GM19438 (cell line): ENCODE measurements at regions not wholly inside any gene's neighbourhood (a gene's known extent, or its start where the extent isn't known, plus 50 kb on each side); places are given as distances from the start of the nearest gene placed in this dataset.
"Not testable (repeated sequence)": the region's sequence is repeated elsewhere in the genome, so short reads cannot be mapped to it uniquely, and the experiment has no call there.

Experiments
- ATAC-seq: cut with Tn5 transposase; IDR thresholded peaks from one replicate; pipeline ENCODE4 v1.9.1; 2021; ENCODE audit warnings: low read depth; ENCODE audit not compliant: unreplicated experiment

DNA sequence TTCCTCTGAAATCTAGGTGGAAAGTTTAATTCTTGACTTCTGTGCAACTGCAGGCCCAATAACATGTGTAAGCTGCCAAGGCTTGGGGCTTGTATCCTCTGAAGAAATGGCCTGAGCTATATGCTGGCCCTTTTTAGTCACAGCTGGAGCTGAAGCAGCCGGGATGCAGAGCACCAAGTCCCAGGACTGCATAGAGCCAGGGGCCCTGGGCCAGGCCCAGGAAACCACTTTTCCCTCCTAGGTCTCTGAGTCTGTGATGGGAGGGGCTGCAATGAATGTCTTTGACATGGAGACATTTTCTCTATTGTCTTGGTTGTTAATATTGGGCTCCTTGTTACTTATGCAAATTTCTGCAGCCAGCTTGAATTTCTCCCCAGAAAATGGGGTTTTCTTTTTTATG, 588.5 kb downstream of the CENPC start:
- ATAC-seq, result no peak

DNA sequence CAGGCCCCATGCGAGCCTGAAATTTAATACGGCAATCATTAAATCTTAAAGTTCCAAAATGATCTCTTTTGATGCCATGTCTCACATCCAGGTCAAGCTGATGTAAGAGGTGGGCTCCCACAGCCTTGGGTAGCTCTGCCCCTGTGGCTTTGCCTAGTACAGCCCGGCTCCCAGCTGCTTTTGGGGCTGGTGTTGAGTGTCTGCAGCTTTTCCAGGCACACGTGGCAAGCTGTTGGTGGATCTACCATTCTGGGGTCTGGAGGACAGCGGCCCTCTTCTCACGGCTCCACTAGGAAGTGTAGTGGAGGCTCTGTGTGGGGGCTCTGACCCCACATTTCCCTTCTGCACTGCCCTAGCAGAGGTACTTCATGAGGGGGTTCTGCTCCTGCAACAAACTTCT, 588.9 kb downstream of the CENPC start:
- ATAC-seq, result no peak

DNA sequence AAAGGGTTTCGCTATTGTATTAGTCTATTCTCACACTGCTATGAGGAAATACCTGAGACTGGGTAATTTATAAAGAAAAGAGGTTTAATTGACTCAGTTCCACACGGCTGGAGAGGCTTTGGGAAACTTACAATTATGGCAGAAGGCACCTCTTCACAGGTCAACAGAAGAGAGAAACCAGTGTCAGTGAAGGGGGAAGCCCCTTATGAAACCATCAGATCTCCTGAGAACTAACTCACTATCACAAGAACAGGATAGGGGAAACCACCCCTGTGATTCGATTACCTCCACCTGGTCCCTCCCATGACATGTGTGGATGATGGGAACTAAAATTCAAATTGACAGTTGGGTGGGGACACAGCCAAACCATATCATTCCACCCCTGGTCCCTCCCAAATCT, 589.5 kb downstream of the CENPC start:
- ATAC-seq, result no peak

DNA sequence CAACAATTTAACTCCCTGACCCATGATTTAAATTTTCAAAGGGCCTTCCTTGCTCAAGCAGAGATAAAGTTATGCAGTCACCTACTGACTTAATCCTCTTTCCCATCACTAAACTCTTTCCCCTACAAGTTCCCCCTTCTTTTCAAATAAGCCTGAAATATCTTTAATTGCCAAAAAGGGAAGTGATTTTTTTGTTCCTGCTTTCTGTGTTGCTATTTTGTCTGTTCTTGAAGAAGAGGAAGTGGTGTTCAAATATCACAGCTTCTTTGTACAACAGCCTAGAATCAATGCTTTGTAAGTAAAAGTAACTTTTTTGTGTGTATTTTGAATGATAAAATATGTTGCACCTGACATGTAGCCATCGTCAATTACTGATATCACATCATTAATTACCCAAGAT, 595.9 kb downstream of the CENPC start:
- no peak for ATAC-seq

DNA sequence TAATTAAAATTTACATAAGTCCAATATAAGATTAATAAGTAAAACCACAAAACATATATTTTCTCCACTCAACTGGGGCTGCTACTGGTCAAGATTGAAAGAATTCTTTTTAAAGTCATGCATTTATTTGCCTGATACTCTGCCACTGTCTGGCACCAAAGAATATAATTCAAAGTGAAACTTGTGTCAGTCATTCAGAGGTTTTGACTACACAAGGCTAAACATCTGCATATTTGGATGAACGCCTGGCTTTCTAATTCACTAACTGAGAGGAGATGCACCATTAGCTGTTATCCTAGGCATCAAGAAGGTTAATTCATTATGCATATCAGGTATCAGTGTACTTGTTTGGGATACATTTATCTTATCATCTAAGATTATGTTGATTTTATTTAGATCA, 598.5 kb downstream of the CENPC start:
- no peak for ATAC-seq

DNA sequence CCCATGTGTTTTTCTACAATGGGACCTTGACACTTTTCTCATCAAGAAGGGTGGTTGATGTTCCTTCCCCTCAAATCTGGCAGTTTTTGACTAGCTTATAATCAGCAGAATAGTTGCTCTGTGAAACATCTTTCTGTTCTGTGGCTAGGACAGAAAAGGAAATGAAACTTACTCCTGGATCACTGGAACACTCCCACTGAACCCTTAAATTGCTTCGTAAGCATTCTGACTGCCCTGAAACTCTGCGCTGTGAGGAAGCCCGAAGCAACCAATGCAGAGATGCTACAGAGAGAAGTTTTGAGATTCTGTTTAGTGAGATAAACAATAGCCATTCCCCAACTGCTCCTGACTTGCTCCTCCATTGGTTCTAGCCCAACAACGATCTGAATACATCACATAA, 602.2 kb downstream of the CENPC start:
- ATAC-seq, result no peak

DNA sequence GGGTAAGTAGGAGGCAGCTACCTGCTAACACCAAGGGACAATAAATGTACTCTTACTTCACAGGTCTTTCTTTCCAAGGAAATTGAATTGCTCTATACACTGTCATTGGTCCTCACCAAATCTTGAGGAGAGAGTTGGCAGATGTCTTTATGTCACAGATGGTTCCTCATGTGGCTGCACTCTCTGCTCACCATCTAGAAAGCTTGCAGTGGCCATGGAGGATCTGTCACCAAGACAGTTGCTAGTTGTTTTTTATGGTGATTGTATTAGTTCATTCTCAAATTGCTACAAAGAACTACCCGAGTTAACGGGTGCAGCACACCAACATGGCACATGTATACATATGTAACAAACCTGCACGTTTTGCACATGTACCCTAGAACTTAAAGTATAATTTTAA, 613.3 kb downstream of the CENPC start:
- not testable (repeated sequence) for ATAC-seq

DNA sequence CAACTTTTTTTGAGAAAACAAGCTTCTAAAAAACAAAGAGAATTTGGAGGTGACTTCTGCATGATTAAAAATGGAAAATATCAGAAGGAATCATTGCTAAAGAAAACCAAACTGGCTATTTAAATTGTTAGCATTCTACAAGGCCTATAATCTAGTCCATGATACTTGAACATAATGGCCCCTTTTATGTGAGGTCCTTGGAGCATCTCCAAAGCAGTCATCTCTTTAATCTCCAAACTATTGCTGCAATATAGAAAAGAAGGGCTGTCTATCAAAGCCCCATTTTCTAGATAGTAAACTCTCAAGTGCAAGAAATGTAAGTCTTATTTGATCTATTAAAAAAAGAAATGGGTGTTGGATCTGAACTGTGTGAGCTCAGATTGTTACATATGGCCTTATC, 615.1 kb downstream of the CENPC start:
- ATAC-seq, result no peak

DNA sequence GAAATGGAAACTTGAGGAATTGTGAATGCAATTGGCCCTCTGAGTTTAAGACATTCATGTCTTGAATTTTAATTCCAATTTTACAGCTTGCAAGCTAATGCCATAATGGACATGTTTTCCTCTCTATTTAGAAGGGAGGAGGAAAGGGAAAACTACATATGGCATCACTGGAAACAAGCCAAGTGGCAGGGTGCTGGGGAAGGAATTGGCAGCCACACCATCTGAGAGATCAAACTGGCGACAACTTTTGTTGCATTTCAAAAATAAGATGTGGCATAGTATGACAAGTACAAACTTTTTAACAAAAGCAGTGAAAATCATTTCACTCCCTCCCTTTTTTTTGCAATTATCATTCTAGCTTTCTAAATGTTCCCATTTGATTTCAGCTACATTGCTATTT, 615.6 kb downstream of the CENPC start:
- ATAC-seq, result no peak

DNA sequence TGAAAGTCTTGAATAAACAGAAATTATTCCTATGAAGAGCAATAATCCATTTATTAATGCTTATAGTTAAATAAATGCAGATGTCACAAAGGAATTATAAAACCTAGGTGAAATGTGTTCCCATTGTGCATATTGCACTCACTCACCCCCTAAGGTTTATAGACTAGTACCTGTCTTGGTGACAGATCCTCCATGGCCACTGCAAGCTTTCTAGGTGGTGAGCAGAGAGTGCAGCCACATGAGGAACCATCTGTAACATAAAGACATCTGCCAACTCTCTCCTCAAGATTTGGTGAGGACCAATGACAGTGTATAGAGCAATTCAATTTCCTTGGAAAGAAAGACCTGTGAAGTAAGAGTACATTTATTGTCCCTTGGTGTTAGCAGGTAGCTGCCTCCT, 616.4 kb downstream of the CENPC start:
- not testable (repeated sequence) for ATAC-seq

DNA sequence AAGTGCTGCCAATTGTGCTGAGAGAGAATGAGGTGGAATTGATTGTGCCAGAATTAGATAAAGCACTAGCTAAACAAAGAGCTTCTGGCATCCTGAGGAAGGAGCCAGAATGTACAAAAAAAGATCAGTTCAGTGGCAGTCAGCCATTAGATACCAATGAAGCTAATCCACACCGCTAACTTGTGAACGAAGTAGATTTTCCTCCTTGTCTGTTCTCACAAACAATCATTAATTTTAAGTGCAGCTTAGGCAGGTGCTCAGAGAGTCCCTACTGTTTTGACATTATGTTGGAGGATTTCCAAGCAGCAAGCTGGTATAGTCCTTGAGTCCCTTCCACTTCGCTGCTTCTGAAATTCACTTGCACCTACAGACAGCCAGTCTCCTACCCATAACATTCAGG, 617.4 kb downstream of the CENPC start:
- ATAC-seq, result no peak

DNA sequence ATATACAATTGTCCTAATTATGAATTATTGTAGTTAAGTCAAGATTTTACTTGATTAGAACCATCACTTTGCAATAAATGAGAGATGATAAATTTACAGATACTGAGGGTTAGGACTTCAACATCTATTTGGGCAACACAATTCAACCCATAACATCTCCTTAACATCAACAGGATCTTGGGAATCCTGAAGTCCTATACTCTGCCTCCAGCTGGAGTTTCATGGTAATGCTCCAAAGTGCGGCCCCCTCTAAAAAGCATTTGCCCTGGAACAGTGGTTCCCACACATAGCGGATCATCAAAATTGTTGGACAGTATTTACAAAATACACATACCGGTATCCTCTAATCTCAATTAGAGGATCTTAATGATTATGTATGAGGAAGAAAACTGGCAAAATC, 618.6 kb downstream of the CENPC start:
- ATAC-seq, result no peak

DNA sequence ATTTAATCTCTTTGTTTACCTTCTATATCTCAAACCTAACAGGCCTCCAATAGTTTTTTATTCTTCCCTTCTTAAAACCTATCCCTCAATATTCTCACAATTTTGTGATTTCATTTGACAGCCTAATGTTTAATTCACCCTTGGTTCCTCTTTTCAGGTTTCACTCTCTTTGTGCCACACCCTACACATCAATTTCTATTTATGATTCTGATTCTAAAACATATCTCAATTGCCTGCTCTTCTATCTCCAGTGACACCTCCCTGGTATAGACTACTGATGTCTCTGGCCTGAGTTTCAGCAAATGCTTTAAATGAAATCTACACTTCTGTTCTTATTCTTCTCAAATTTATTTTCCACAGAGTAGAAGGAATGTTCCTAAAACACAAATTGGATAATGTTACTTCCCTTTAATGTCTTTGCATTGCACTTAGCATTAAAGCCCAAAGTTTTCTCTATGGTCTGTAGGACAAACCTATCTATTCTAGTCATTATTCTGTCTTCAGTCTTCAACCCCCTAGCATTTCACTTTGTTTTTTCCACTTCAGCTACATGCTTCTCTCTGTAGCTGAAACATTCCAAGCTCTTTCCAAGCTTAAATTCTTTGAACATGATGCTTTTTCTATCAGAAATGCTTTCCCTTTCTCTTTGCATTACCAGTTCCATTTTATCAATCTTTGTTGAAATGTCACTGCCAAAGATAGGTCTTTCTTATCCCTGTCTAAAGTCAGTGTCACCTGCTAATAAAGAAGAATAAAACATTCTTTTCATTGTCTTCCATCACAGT, 622.0 kb downstream of the CENPC start:
- no peak for ATAC-seq

DNA sequence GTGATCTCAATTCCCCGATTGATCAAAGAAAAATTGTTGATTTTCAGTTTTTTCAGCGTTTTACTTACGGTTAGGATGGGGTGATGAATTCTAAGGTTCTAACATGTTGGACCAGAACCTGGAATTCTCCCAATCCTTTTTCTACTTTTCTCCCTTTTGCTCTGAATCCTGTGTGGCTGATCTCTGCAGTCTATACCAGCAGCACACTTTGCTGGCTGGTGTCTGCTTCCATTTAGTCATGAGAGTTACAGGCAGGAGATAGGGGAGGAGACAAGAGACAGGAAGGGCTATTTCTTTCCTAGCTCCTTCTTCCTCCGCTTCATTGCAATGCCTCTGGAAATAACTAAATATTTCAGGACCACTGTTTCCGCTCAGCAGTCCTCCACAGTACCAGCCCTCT, 623.9 kb downstream of the CENPC start:
- no peak for ATAC-seq

DNA sequence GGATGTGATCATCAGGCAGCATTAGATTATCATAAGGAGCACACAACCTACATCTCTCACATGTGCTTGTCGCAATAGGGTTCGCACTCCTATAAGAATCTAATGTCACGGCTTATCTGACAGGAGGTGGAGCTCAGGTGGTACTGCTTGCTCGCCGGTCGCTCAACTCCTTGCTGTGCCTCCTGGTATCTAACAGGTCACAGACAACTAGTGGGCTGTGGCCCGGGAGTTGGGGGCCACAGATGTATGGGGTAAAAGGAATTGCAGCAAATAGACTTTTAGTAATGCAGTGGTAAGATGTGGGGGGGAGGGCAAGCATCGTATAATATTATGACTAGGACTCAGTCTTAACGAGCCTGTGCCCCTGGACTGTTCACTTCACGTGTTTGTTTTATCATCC, 624.8 kb downstream of the CENPC start:
- ATAC-seq, result no peak

DNA sequence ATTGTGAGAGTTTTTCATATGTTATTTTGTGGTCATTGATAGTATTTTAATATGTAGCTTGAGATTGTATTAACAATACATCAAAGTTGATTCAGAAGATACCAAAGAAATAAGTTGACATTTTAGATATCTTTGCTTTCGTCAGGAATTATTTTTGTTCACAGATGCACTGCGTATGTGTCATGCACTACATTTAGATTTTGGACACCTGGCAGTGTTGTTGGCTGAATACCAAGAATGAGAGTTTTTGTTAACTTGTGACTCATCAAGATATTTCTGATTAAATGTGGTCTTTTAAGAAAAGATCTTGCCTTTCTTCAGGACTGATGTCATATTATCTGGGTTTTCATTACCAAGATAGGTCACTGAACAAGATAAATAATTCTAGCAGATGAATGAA, 633.4 kb downstream of the CENPC start:
- ATAC-seq, result no peak

DNA sequence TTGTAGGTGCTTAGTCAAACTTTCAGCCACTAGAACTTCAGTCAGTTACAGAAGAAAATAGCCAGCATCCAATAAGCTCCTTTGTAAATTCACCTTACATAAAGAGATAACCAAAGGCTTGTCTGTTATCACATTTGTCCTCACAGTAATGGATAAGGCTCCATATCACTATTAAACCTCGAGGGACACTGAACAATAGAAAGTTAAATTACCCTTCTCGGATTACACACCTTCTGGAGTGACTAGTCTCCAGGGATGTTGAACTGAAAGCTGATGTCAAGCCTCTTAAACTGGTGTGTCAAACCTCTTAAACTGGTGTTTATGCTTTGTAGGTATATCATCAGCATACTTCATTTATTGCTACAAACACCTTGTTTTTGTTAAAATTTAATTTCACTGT, 639.0 kb downstream of the CENPC start:
- ATAC-seq, result no peak

DNA sequence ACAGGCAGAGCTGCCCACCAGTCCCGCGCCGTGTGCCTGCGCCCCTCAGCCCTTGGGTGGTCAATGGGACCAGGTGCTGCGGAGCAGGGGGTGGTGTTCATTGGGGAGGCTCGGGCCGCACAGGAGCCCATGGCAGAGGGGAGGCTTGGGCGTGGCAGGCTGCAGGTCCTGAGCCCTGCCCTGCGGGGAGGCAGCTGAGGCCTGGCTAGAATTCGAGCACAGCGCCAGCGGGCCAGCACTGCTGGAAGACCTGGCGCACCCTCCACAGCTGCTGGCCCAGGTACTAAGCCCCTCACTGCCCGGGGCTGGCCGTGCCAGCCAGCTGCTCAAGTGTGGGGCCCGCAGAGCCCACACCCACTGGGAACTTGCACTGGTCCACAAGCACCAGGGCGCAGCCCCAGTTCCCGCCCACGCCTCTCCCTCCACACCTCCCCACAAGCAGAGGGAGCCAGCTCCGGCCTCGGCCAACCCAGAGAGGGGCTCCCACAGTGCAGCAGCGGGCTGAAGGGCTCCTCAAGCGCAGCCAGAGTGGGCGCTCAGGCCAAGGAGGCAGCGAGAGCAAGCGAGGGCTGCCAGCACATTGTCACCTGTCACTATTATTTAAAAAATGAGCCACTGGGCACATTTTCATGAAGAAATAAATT, 645.8 kb downstream of the CENPC start:
- ATAC-seq, result no peak

DNA sequence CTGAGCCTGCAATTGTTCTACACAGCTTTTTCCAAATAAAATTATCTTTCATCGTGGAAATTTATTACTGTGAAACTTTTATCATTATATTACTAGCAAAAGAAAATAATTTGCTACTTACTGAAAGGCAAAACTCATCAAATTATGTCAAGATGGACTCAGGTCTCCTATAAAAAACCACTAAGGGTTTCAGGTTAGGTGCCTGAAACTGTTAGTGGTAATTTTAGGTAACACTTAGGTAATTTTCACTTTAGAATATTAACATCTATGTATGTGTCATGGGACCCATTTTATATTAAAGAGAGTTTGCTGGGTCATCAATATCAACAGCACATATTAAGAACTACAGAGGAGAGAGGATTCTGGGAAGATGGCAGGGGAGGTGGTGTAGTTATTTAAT, 651.5 kb downstream of the CENPC start:
- no peak for ATAC-seq

DNA sequence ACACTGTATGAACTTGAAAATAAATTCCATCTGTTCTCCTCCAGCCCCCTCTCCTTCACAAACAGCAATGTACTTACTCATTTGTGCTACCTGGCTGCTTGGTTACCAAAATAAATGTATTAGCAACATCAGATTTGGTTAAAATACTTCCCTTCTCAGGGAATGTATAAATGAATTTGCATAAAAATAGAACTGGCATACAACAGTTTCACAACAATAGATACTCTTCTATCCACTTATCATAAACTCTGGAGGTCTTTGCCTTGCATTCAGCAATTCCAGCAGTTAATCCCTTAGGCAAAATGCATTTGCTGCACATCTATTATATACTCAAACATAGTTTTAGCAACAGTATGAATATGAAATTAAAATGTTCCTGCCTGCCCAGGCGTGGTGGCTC, 658.2 kb downstream of the CENPC start:
- no peak for ATAC-seq

DNA sequence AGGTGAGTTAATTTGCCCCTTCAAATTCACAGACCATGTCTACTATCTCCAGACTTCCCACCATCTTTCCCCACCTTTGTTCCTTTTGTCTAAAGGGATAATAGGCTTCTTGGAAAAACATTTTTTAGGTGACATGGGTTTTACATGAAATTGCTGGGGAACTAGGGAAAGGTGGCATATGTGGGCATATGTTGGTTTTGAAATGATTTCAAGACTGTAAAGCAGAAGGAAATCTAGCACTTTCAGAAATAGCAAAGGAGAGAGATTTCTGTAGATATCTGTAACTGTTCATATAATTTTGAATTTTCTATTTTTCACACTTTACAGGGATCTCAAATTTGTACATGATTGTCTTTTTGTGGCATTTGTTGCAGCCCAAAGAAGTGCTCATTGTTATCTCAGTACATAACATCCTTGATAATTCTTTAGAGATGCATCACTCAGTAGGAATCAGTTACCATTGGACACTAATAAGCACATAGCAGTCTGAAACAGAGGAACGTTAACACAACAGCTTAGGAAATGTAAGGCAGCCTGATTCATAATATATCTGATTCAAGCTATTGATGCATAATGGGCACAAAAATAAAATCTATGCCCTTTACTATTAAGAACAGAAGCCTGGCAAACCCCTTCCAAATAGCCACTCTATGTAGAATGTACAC, 659.7 kb downstream of the CENPC start:
- no peak for ATAC-seq

DNA sequence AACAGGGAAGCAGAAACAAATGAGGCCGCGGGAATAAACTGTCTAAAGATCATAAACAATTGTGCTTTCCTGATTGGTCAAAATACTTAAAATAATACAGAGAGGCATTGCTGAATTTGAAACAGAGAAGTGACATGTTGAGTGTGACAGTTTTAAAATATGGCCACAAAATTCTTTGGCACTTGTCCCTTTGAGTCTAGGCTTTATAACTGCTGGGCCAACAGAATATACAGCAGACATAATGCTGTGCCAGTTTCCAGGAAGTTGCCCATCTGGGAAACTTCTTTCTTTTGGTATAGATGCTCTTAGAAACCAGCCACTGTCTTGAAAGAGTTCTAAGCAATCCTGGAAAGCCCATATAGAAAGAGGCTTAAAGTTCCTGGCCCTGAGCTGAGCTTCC, 668.4 kb downstream of the CENPC start:
- ATAC-seq, result no peak
